ENCODE measurements at regions not wholly inside any gene's neighbourhood (a gene's known extent, or its start where the extent isn't known, plus 50 kb on each side); places are given as distances from the start of the nearest gene placed in this dataset.

- no peak for DNase-seq (ENCODE audit: low read depth)
Measured at GRCh38 chr1:208844158-208844557, 600.0 kb upstream of the PLXNA2 start.

- no peak for DNase-seq (ENCODE audit: low read depth)
Measured at GRCh38 chr1:208848854-208849253, 604.7 kb upstream of the PLXNA2 start.

GRCh38 chr1:208850442-208850841, 606.3 kb upstream of the PLXNA2 start:
- no peak for DNase-seq (ENCODE audit: low read depth)

- DNase-seq (ENCODE audit: low read depth): no peak
Measured at GRCh38 chr1:208851366-208851765, 607.2 kb upstream of the PLXNA2 start.

GRCh38 chr1:208852911-208853310, 608.7 kb upstream of the PLXNA2 start:
- no peak for DNase-seq (ENCODE audit: low read depth)

- no peak for DNase-seq (ENCODE audit: low read depth)
Measured at GRCh38 chr1:208855403-208855802, 611.2 kb upstream of the PLXNA2 start.

GRCh38 chr1:208857465-208857864, 613.3 kb upstream of the PLXNA2 start:
- DNase-seq (ENCODE audit: low read depth): no peak

GRCh38 chr1:208858738-208859137, 614.6 kb upstream of the PLXNA2 start:
- no peak for DNase-seq (ENCODE audit: low read depth)

GRCh38 chr1:208864366-208864965, 620.3 kb upstream of the PLXNA2 start:
- no peak for DNase-seq (ENCODE audit: low read depth)

GRCh38 chr1:208866386-208866955, 622.3 kb upstream of the PLXNA2 start:
- DNase-seq (ENCODE audit: low read depth): no peak

GRCh38 chr1:208868554-208868953, 624.4 kb upstream of the PLXNA2 start:
- DNase-seq (ENCODE audit: low read depth): no peak

- DNase-seq (ENCODE audit: low read depth): no peak
Measured at GRCh38 chr1:208874915-208875314, 630.7 kb upstream of the PLXNA2 start.

- no peak for DNase-seq (ENCODE audit: low read depth)
Measured at GRCh38 chr1:208879022-208879421, 634.8 kb upstream of the PLXNA2 start.

- DNase-seq (ENCODE audit: low read depth): no peak
Measured at GRCh38 chr1:208880433-208881100, 636.4 kb upstream of the PLXNA2 start.

GRCh38 chr1:208885060-208885459, 640.9 kb upstream of the PLXNA2 start:
- DNase-seq (ENCODE audit: low read depth): no peak

GRCh38 chr1:208885650-208886049, 641.5 kb upstream of the PLXNA2 start:
- DNase-seq (ENCODE audit: low read depth): no peak

- DNase-seq (ENCODE audit: low read depth): no peak
Measured at GRCh38 chr1:208888376-208888775, 644.2 kb upstream of the PLXNA2 start.

- DNase-seq (ENCODE audit: low read depth): no peak
Measured at GRCh38 chr1:208892147-208892546, 648.0 kb upstream of the PLXNA2 start.

- no peak for DNase-seq (ENCODE audit: low read depth)
Measured at GRCh38 chr1:208893251-208893650, 649.1 kb upstream of the PLXNA2 start.

- DNase-seq (ENCODE audit: low read depth): no peak
Measured at GRCh38 chr1:208895181-208895580, 651.0 kb upstream of the PLXNA2 start.

- DNase-seq (ENCODE audit: low read depth): no peak
Measured at GRCh38 chr1:208895820-208896219, 651.6 kb upstream of the PLXNA2 start.

GRCh38 chr1:208896768-208897167, 652.6 kb upstream of the PLXNA2 start:
- no peak for DNase-seq (ENCODE audit: low read depth)

GRCh38 chr1:208899438-208899837, 655.3 kb upstream of the PLXNA2 start:
- DNase-seq (ENCODE audit: low read depth): no peak

Measured in stimulated activated CD8-positive, alpha-beta memory T cell treated with anti-CD3 and anti-CD28 coated beads, Interleukin-15, amount 100 ng/mL, for 1 hour (primary cell).